Trophoblast cell (in vitro differentiated cells and primary cell): ENCODE measurements at regions not wholly inside any gene's neighbourhood (a gene's known extent, or its start where the extent isn't known, plus 50 kb on each side); places are given as distances from the start of the nearest gene placed in this dataset.

Experiments used
- DNase-seq, 2 donors: peaks; one replicate each; pipeline ENCODE4 v3.0.0-alpha.2; 2016
- H2AFZ ChIP-seq: 2 replicates; pipeline ENCODE4 v1.6.1; 2013; ENCODE audit warnings: low read length, moderate library complexity, mild to moderate bottlenecking; ENCODE audit not compliant: insufficient read depth, poor library complexity
- H2AK5ac ChIP-seq: 2 replicates; pipeline ENCODE4 v1.6.1; 2013; ENCODE audit warnings: mild to moderate bottlenecking, low read length
- H2BK120ac ChIP-seq: 2 replicates; pipeline ENCODE4 v1.6.1; 2013; ENCODE audit warnings: low read length, mild to moderate bottlenecking, moderate library complexity; ENCODE audit not compliant: insufficient read depth, poor library complexity
- H2BK12ac ChIP-seq: 2 replicates; pipeline ENCODE4 v1.6.1; 2013; ENCODE audit warnings: mild to moderate bottlenecking, low read length, moderate library complexity
- H2BK5ac ChIP-seq: 2 replicates; pipeline ENCODE4 v1.6.1; 2013; ENCODE audit warnings: low read length, low read depth, moderate library complexity, mild to moderate bottlenecking; ENCODE audit not compliant: poor library complexity
- H3K14ac ChIP-seq: 2 replicates; pipeline ENCODE4 v1.6.1; 2013; ENCODE audit warnings: mild to moderate bottlenecking, low read length
- H3K18ac ChIP-seq: 2 replicates; pipeline ENCODE4 v1.6.1; 2013; ENCODE audit warnings: mild to moderate bottlenecking, low read length
- H3K23ac ChIP-seq: 2 replicates; pipeline ENCODE4 v1.6.1; 2013; ENCODE audit warnings: low read length
- H3K27ac ChIP-seq: 2 replicates; pipeline ENCODE4 v1.5.1; 2013; ENCODE audit warnings: low read depth, mild to moderate bottlenecking, inconsistent platforms, low read length, moderate library complexity
- H3K27me3 ChIP-seq: 2 replicates; pipeline ENCODE4 v1.6.1; 2013; ENCODE audit warnings: inconsistent platforms, mild to moderate bottlenecking, low read length, moderate library complexity; ENCODE audit not compliant: insufficient read depth
- H3K36me3 ChIP-seq, 2 experiments: 1 replicate in 1 of 2; 2 replicates in 1 of 2; pipeline ENCODE4 v1.6.1; 2013; ENCODE audit warnings: low read length in 2 of 2, mild to moderate bottlenecking in 2 of 2, moderate library complexity in 1 of 2; ENCODE audit not compliant: insufficient read depth in 2 of 2, control insufficient read depth in 1 of 2
- H3K4ac ChIP-seq: 2 replicates; pipeline ENCODE4 v1.6.1; 2013; ENCODE audit warnings: low read depth, mild to moderate bottlenecking, low read length, moderate library complexity
- H3K4me1 ChIP-seq, 2 experiments: 1 replicate in 1 of 2; 2 replicates in 1 of 2; pipeline ENCODE4 v1.6.1; 2013; ENCODE audit warnings: low read length in 2 of 2, mild to moderate bottlenecking in 2 of 2, moderate library complexity in 1 of 2; ENCODE audit not compliant: insufficient read depth in 2 of 2, control insufficient read depth in 1 of 2
- H3K4me2 ChIP-seq: 2 replicates; pipeline ENCODE4 v1.6.1; 2013; ENCODE audit warnings: inconsistent platforms, mild to moderate bottlenecking, low read length, moderate library complexity
- H3K4me3 ChIP-seq: 2 replicates; pipeline ENCODE4 v1.5.1; 2013; ENCODE audit warnings: mild to moderate bottlenecking, low read depth, low read length, inconsistent platforms
- H3K79me1 ChIP-seq: one replicate; pipeline ENCODE4 v1.6.1; 2013; ENCODE audit warnings: low read length
- H3K79me2 ChIP-seq: 2 replicates; pipeline ENCODE4 v1.6.1; 2013; ENCODE audit warnings: low read length, mild to moderate bottlenecking; ENCODE audit not compliant: control insufficient read depth, insufficient read depth, poor library complexity
- H3K9ac ChIP-seq: 2 replicates; pipeline ENCODE4 v1.6.1; 2013; ENCODE audit warnings: mild to moderate bottlenecking, low read length
- H3K9me3 ChIP-seq: 2 replicates; pipeline ENCODE4 v1.6.1; 2013; ENCODE audit warnings: low read depth, mild to moderate bottlenecking, control low read depth, inconsistent platforms, low read length; ENCODE audit not compliant: insufficient read depth
- H4K12ac ChIP-seq: 2 replicates; pipeline ENCODE4 v1.6.1; 2013; ENCODE audit warnings: low read depth, mild to moderate bottlenecking, low read length, moderate library complexity
- H4K8ac ChIP-seq: 2 replicates; pipeline ENCODE4 v1.6.1; 2013; ENCODE audit warnings: low read depth, mild to moderate bottlenecking, low read length, moderate library complexity
- H4K91ac ChIP-seq: one replicate; pipeline ENCODE4 v1.6.1; 2013; ENCODE audit warnings: low read depth, mild to moderate bottlenecking, low read length, moderate library complexity
- WGBS: extraction: QIAGEN DNeasy Blood & Tissue Kit; methylation state at CpG from one replicate; pipeline ENCODE4 v1.1.7; 2013; ENCODE audit warnings: missing lambda C conversion rate; ENCODE audit not compliant: insufficient read length, insufficient coverage; ENCODE audit errors: extremely low coverage; 5-methylcytosine and 5-hydroxymethylcytosine counted together

DNA sequence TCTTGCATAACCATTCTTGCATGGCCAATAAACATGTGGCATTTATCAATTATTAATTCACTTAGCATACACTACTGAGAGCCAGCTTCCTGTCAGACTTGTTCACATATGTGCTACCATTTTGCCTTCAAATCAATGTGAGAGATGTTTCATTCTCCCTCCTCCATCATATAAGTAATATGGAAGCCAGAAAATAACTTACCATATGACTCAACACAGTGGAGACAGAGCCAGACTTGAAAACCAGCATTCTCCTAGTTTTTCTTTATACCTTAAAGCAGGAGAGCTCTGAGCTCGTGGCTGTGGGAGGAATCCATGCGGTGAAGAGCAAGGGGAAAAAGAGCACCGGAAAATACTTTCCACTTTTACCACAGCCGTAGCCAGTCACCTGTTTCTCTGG lies 215.0 kb upstream of the LRATD1 start:
- Histone ChIP-seq H3K4me2 (no peak overlapping the region), H2BK12ac (no peak overlapping the region), H3K79me2 (no peaks in the 10 kb centered on the region), H3K18ac (no peak overlapping the region), H3K23ac (no peak overlapping the region), H4K91ac (no peak overlapping the region), H4K8ac (no peak overlapping the region), H3K9ac (no peak overlapping the region), H2BK120ac (no peak overlapping the region), H3K36me3 (no peaks in the 10 kb centered on the region), H3K4me3 (no peak overlapping the region), H3K14ac (no peak overlapping the region), H4K12ac (no peak overlapping the region), H3K79me1 (no peaks in the 10 kb centered on the region), H3K27me3 (no peaks in the 10 kb centered on the region), H3K9me3 (no peaks in the 10 kb centered on the region), H2BK5ac (no peak overlapping the region), H3K4ac (no peak overlapping the region), H2AFZ (no peak overlapping the region), H2AK5ac (no peak overlapping the region), H3K4me1 (no peaks in the 10 kb centered on the region), H3K27ac (no peak overlapping the region)
- DNase-seq: peak; percentile 10 to 70
- WGBS: no CpG with 5 or more reads among the region's 4 CpGs

DNA sequence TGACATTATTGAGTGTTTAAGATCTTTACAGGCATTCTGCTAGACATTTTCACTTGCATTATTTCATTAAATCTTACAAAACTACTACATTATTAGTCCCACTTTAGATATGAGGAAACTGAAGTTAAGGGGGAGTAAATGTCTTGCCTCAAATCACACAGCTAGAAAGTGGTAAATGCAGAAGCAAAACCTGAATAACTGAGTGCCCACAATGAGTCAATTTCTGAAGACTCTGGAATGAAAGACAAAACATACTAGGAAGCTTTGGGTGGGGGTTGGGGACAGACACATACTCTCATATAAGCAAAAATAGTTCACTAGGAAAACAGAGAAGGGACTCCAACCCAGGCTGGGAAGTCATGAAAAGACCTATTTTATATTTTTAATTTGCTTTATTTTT lies 214.4 kb upstream of the LRATD1 start:
- Histone ChIP-seq H4K91ac (no peak overlapping the region), H3K79me1 (no peaks in the 10 kb centered on the region), H3K79me2 (no peaks in the 10 kb centered on the region), H3K4ac (no peak overlapping the region), H2AK5ac (no peak overlapping the region), H3K18ac (no peak overlapping the region), H3K23ac (no peak overlapping the region), H3K9me3 (no peaks in the 10 kb centered on the region), H2AFZ (no peak overlapping the region), H3K4me2 (no peak overlapping the region), H4K12ac (no peak overlapping the region), H3K27me3 (no peaks in the 10 kb centered on the region), H4K8ac (no peak overlapping the region), H3K14ac (no peak overlapping the region), H2BK120ac (no peak overlapping the region), H3K9ac (no peak overlapping the region), H2BK12ac (no peak overlapping the region), H3K4me1 (no peaks in the 10 kb centered on the region), H3K36me3 (no peaks in the 10 kb centered on the region), H3K4me3 (no peak overlapping the region), H2BK5ac (no peak overlapping the region), H3K27ac (no peak overlapping the region)
- DNase-seq: no peak

DNA sequence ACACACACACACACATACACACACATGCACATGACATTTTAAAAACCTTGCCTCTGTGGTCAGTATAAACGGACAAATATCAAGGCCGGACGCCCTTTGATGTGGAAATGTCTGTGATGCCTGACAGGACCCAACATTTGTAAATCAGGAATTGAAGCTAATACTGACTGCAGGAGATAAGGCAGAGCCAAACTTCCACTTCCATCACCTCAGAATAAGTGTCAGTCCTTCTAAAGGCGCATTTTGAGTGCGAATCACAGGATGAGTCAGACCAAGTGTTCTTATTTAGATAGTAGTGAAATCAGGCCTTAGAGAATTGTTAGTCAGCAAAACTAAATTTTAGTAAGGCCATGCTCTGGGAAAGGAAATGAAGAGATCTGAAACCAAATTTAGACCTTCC lies 211.7 kb upstream of the LRATD1 start:
- H3K4ac ChIP-seq: no peak overlapping the region
- H3K23ac ChIP-seq: no peak overlapping the region
- H3K9ac ChIP-seq: no peak overlapping the region
- no peak overlapping the region for H4K8ac ChIP-seq
- H3K4me1 ChIP-seq: no peaks in the 10 kb centered on the region
- H2BK120ac ChIP-seq: no peak overlapping the region
- H3K4me3 ChIP-seq: no peak overlapping the region
- H2BK5ac ChIP-seq: no peak overlapping the region
- H4K12ac ChIP-seq: no peak overlapping the region
- no peaks in the 10 kb centered on the region for H3K27me3 ChIP-seq
- H3K27ac ChIP-seq: no peak overlapping the region
- H3K9me3 ChIP-seq: no peaks in the 10 kb centered on the region
- H2AK5ac ChIP-seq: no peak overlapping the region
- no peak overlapping the region for H2AFZ ChIP-seq
- no peaks in the 10 kb centered on the region for H3K79me1 ChIP-seq
- H3K14ac ChIP-seq: no peak overlapping the region
- H2BK12ac ChIP-seq: no peak overlapping the region
- H3K36me3 ChIP-seq: no peaks in the 10 kb centered on the region
- H4K91ac ChIP-seq: no peak overlapping the region
- no peak overlapping the region for H3K4me2 ChIP-seq
- DNase-seq: peak in 1 of 2 donors; percentile 19
- no CpG with 5 or more reads among the region's 5 CpGs for WGBS
- no peaks in the 10 kb centered on the region for H3K79me2 ChIP-seq
- no peak overlapping the region for H3K18ac ChIP-seq

DNA sequence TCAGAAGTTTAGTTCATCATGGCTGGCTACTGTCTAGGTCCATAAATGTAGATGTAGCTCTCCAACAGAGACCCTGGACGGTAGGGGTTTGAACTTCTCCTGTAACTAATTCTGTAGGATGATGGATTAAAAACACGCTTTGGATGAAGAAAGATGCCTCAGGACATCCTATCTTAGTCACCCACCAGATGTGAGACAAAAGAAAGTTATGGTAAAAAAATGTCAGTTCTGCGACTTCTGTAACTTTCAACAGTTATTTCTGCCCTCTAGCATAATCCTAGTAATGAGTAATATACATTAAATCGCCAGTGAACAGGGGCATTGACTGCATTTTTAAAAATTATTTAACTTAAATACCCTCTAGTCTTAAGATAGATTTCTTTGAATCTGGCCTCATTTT lies 210.1 kb upstream of the LRATD1 start:
- H3K4me2 ChIP-seq: no peak overlapping the region
- H3K36me3 ChIP-seq: no peaks in the 10 kb centered on the region
- no peaks in the 10 kb centered on the region for H3K9me3 ChIP-seq
- H3K4ac ChIP-seq: no peak overlapping the region
- H3K27ac ChIP-seq: no peak overlapping the region
- no peak overlapping the region for H2AFZ ChIP-seq
- no peaks in the 10 kb centered on the region for H3K79me1 ChIP-seq
- no peak overlapping the region for H4K12ac ChIP-seq
- no peak overlapping the region for H3K23ac ChIP-seq
- no peak overlapping the region for H2BK12ac ChIP-seq
- H2BK120ac ChIP-seq: no peak overlapping the region
- WGBS: no CpG with 5 or more reads among the region's 4 CpGs
- peak; percentile 31 to 90 for DNase-seq
- no peak overlapping the region for H4K8ac ChIP-seq
- no peak overlapping the region for H2BK5ac ChIP-seq
- H3K79me2 ChIP-seq: no peaks in the 10 kb centered on the region
- no peak overlapping the region for H3K14ac ChIP-seq
- no peak overlapping the region for H3K9ac ChIP-seq
- no peak overlapping the region for H2AK5ac ChIP-seq
- H3K4me3 ChIP-seq: no peak overlapping the region
- H4K91ac ChIP-seq: no peak overlapping the region
- no peak overlapping the region for H3K18ac ChIP-seq
- no peaks in the 10 kb centered on the region for H3K27me3 ChIP-seq
- H3K4me1 ChIP-seq: no peaks in the 10 kb centered on the region
